ENCODE measurements at regions not wholly inside any gene's neighbourhood (a gene's known extent, or its start where the extent isn't known, plus 50 kb on each side); places are given as distances from the start of the nearest gene placed in this dataset.
A peak's percentile ranks its signal among the peaks of the same experiment; 100 is the strongest.

GRCh38 chr16:85192238-85193114, 80.2 kb upstream of the CIBAR2 start:
- H3K27ac ChIP-seq: peak overlapping the region in 1 of 12 donors; percentile 26
- H3K27me3 ChIP-seq: no peaks in the 10 kb centered on the region
- H3K4me3 ChIP-seq: no peak overlapping the region
- H3K36me3 ChIP-seq: no peaks in the 10 kb centered on the region
- no peak for DNase-seq
- 73 to 81% (median 78%) methylated on average over 20 of the region's 20 CpGs for WGBS, 4 donors
- intact Hi-C loops (cut with DNase I): no loop called here
- H3K9me3 ChIP-seq: peaks cover 0 to 24% (median 11%) of the 10 kb centered on the region in 12 donors
- no peak for ATAC-seq
- no peak for TF ChIP-seq POLR2A (IDR thresholded peaks at IDR 0.05)
- no peak for TF ChIP-seq CTCF (IDR thresholded peaks at IDR 0.05)
- H3K4me1 ChIP-seq: peaks cover 0 to 28% (median 12%) of the 10 kb centered on the region in 12 donors

- H3K4me3 ChIP-seq: no peak overlapping the region
- peak overlapping the region in 1 of 12 donors; percentile 26 for H3K27ac ChIP-seq
- intact Hi-C loops (cut with DNase I): no loop called here
- H3K4me1 ChIP-seq: peaks cover 0 to 32% (median 15%) of the 10 kb centered on the region in 12 donors
- H3K27me3 ChIP-seq: no peaks in the 10 kb centered on the region
- ATAC-seq: no peak
- no peaks in the 10 kb centered on the region for H3K36me3 ChIP-seq
- TF ChIP-seq POLR2A (IDR thresholded peaks at IDR 0.05) (no peak), CTCF (IDR thresholded peaks at IDR 0.05) (no peak)
- DNase-seq: no peak
- 77 to 84% (median 79%) methylated on average over 6 of the region's 6 CpGs for WGBS, 4 donors
- peaks cover 0 to 24% (median 11%) of the 10 kb centered on the region in 12 donors for H3K9me3 ChIP-seq
These were observed 80.8 kb upstream of the CIBAR2 start for GRCh38 chr16:85193115-85193493.

DNA sequence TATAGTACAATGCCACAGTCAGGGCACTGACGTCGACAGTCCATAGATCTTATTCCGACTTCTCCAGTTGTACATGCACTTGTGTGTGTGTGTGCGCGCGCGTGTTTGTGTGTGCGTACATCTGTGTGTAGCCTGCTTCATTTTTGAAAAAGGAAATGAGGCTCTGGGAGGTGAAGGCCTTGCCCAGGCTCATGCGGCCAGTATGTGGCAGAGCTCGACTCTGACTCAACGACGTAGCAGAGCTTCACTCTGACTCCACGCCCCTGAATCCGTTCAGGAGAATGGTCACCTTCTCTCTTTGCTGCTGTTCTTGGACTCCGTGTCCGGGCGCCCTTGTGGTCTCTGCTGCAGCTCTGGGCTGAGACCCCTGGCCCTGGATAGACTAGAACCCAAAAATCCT, 81.6 kb upstream of the CIBAR2 start:
- H3K27ac ChIP-seq: no peak overlapping the region
- H3K9me3 ChIP-seq: peaks cover 0 to 21% (median 11%) of the 10 kb centered on the region in 12 donors
- H3K4me1 ChIP-seq: peaks cover 0 to 34% (median 15%) of the 10 kb centered on the region in 12 donors
- no peak overlapping the region for H3K4me3 ChIP-seq
- ATAC-seq (no peak), DNase-seq (no peak)
- TF ChIP-seq CTCF (IDR thresholded peaks at IDR 0.05) (no peak), POLR2A (IDR thresholded peaks at IDR 0.05) (no peak)
- intact Hi-C loops (cut with DNase I): no loop called here
- no peaks in the 10 kb centered on the region for H3K27me3 ChIP-seq
- no peaks in the 10 kb centered on the region for H3K36me3 ChIP-seq
- WGBS, 4 donors: 93 to 97% (median 96%) methylated on average over 17 of the region's 17 CpGs

- WGBS, 4 donors: 92 to 95% (median 94%) methylated on average over 15 of the region's 15 CpGs
- Histone ChIP-seq H3K27me3 (no peaks in the 10 kb centered on the region), H3K27ac (peak overlapping the region in 1 of 12 donors; percentile 75), H3K4me1 (peaks cover 0 to 34% (median 15%) of the 10 kb centered on the region in 12 donors), H3K4me3 (no peak overlapping the region), H3K36me3 (no peaks in the 10 kb centered on the region), H3K9me3 (peaks cover 0 to 14% (median 8%) of the 10 kb centered on the region in 12 donors)
- intact Hi-C loops (cut with DNase I): no loop called here
- no peak for DNase-seq
- ATAC-seq: no peak
- TF ChIP-seq CTCF (IDR thresholded peaks at IDR 0.05) (no peak), POLR2A (IDR thresholded peaks at IDR 0.05) (no peak)
These were observed 82.3 kb upstream of the CIBAR2 start for GRCh38 chr16:85194307-85195270.

Data from heart left ventricle (tissue), 16 donors.